Stomach smooth muscle (tissue), 2 donors: ENCODE measurements at regions not wholly inside any gene's neighbourhood (a gene's known extent, or its start where the extent isn't known, plus 50 kb on each side); places are given as distances from the start of the nearest gene placed in this dataset.

Experiments used
- H3K27ac ChIP-seq: one replicate; pipeline ENCODE4 v1.7.0; 2013; ENCODE audit warnings: mild to moderate bottlenecking, low read length, inconsistent platforms
- H3K27me3 ChIP-seq, 2 donors: one replicate each; pipeline ENCODE4 v1.7.0; 2013; ENCODE audit warnings: low read length in 2 of 2; ENCODE audit not compliant: insufficient read depth in 2 of 2, control insufficient read depth in 1 of 2
- H3K36me3 ChIP-seq, 2 donors: one replicate each; pipeline ENCODE4 v1.7.0; 2013; ENCODE audit warnings: low read length in 2 of 2; ENCODE audit not compliant: control insufficient read depth in 2 of 2, insufficient read depth in 2 of 2
- H3K4me1 ChIP-seq: one replicate; pipeline ENCODE4 v1.7.0; 2013; ENCODE audit warnings: low read length; ENCODE audit not compliant: control insufficient read depth, insufficient read depth
- H3K4me3 ChIP-seq, 2 donors: one replicate each; pipeline ENCODE4 v1.7.0; 2013; ENCODE audit warnings: low read length in 2 of 2
- H3K9ac ChIP-seq, 2 donors: one replicate each; pipeline ENCODE4 v1.7.0; 2013; ENCODE audit warnings: low read length in 2 of 2, mild to moderate bottlenecking in 1 of 2
- H3K9me3 ChIP-seq, 2 donors: one replicate each; pipeline ENCODE4 v1.7.0; 2013; ENCODE audit warnings: low read length in 2 of 2; ENCODE audit not compliant: control insufficient read depth in 2 of 2
- donor health status: healthy.
- donor health status: Pancreatic carcinoma.

- Histone ChIP-seq H3K4me1 (no peaks in the 10 kb centered on the region), H3K9ac (no peak overlapping the region), H3K4me3 (no peak overlapping the region), H3K27ac (no peak overlapping the region), H3K9me3 (no peaks in the 10 kb centered on the region), H3K36me3 (no peaks in the 10 kb centered on the region), H3K27me3 (peaks cover 0 to 4% of the 10 kb centered on the region in 2 donors)
Observed at GRCh38 chr14:78103271-78103670, 66.9 kb upstream of the NRXN3 start.

GRCh38 chr14:78104160-78104559, 66.0 kb upstream of the NRXN3 start:
- Histone ChIP-seq H3K4me3 (no peak overlapping the region), H3K4me1 (no peaks in the 10 kb centered on the region), H3K27me3 (peaks cover 0 to 4% of the 10 kb centered on the region in 2 donors), H3K27ac (no peak overlapping the region), H3K36me3 (no peaks in the 10 kb centered on the region), H3K9ac (no peak overlapping the region), H3K9me3 (no peaks in the 10 kb centered on the region)

DNA sequence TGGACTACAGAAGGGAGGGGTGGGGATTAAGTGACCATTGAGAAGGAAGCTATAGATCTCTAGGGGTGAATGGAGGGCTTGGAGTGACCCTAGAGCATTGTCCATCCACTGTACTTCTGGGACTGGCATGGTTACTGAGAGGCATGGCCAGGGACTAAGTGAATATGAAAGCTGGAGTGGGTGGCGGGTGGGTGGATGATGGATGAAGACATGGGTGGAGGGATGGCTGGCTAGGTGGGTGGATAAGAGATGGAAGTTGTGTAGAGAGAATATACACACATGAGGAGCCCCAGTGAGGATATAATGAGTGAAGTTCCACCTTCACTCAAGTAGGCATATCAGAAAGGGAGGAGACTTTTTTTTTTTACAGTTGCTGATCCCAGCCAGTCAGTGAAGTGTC, 65.5 kb upstream of the NRXN3 start:
- Histone ChIP-seq H3K27me3 (peaks cover 0 to 4% of the 10 kb centered on the region in 2 donors), H3K27ac (no peak overlapping the region), H3K4me1 (no peaks in the 10 kb centered on the region)

GRCh38 chr14:78106381-78106780, 63.8 kb upstream of the NRXN3 start:
- Histone ChIP-seq H3K9ac (no peak overlapping the region), H3K4me3 (no peak overlapping the region), H3K36me3 (no peaks in the 10 kb centered on the region)

More for the DNA sequence above, 65.5 kb upstream of the NRXN3 start:
- no peak overlapping the region for H3K9ac ChIP-seq
- H3K9me3 ChIP-seq, result no peaks in the 10 kb centered on the region
- no peaks in the 10 kb centered on the region for H3K36me3 ChIP-seq
- H3K4me3 ChIP-seq, result no peak overlapping the region

DNA sequence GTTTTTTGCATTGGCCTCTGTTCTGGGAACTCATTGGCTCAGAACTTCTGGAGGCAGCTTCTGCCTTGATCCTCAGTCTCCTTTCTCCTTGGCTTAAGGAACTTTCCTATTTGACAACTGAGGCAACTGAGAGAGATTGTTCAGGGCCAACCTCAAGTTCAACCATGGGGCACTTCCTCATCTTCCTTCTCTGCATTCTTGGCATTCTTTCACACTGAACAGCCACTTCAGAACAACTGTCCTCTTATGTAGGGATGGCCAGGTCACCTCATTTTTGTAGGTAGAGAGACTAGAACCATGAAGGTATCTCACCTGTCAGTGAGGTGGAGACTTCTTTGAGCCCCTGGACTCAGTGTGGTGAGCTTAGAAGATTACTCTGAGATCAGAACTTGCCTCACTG, 63.0 kb upstream of the NRXN3 start:
- H3K4me3 ChIP-seq, result no peak overlapping the region
- no peak overlapping the region for H3K9ac ChIP-seq
- H3K4me1 ChIP-seq, result no peaks in the 10 kb centered on the region
- H3K9me3 ChIP-seq, result no peaks in the 10 kb centered on the region
- H3K27ac ChIP-seq, result no peak overlapping the region
- H3K27me3 ChIP-seq, result no peaks in the 10 kb centered on the region
- H3K36me3 ChIP-seq, result no peaks in the 10 kb centered on the region

More at GRCh38 chr14:78106381-78106780, 63.8 kb upstream of the NRXN3 start:
- no peaks in the 10 kb centered on the region for H3K9me3 ChIP-seq
- H3K4me1 ChIP-seq, result no peaks in the 10 kb centered on the region
- H3K27ac ChIP-seq, result no peak overlapping the region
- no peaks in the 10 kb centered on the region for H3K27me3 ChIP-seq

DNA sequence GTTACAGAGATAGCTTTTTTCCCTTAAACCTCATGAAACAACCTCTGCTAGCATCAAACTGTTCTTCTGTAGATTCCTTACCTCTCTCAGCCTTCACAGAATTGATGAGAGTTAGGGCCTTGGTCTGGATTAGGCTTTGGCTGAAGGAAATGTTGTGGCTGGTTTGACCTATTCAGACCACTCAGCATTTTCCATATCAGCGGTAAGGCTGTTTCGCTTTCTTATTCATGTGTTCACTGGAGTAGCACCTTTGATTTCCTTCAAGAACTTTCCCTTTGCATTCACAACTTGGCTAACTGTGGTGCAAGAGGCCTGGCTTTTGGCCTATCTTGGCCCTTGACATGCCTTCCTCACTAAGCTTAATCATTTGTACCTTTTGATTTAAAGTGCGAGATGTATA, 50.7 kb upstream of the NRXN3 start:
- Histone ChIP-seq H3K4me1 (no peaks in the 10 kb centered on the region), H3K9ac (no peak overlapping the region), H3K27me3 (no peaks in the 10 kb centered on the region), H3K27ac (no peak overlapping the region), H3K9me3 (no peaks in the 10 kb centered on the region), H3K36me3 (no peaks in the 10 kb centered on the region), H3K4me3 (no peak overlapping the region)
